NK-92 treated with Interleukin-12 subunit alpha and Interleukin-12 subunit beta, amount 100 ng/mL, for 24 hours (cell line): ENCODE measurements at regions not wholly inside any gene's neighbourhood (a gene's known extent, or its start where the extent isn't known, plus 50 kb on each side); places are given as distances from the start of the nearest gene placed in this dataset.

Experiments used
- DNase-seq: peaks from one replicate; lab custom pipeline; 2025; lab: John Stamatoyannopoulos, UW

GRCh38 chr18:38010971-38011857 lies 445.6 kb upstream of the CELF4 start:
- no peak for DNase-seq

- DNase-seq: no peak
Observed at GRCh38 chr18:38010037-38010436, 444.4 kb upstream of the CELF4 start.

- DNase-seq: no peak
Observed at GRCh38 chr18:38009320-38009719, 443.7 kb upstream of the CELF4 start.

GRCh38 chr18:38007676-38008330 lies 442.2 kb upstream of the CELF4 start:
- DNase-seq: no peak

GRCh38 chr18:38007026-38007425 lies 441.4 kb upstream of the CELF4 start:
- no peak for DNase-seq

GRCh38 chr18:38006541-38006940 lies 440.9 kb upstream of the CELF4 start:
- DNase-seq: no peak

- no peak for DNase-seq
Observed at GRCh38 chr18:37997695-37998094, 432.1 kb upstream of the CELF4 start.

- DNase-seq: no peak
Observed at GRCh38 chr18:37987901-37988300, 422.3 kb upstream of the CELF4 start.

GRCh38 chr18:37986665-37987064 lies 421.1 kb upstream of the CELF4 start:
- no peak for DNase-seq

GRCh38 chr18:37985126-37985525 lies 419.5 kb upstream of the CELF4 start:
- DNase-seq: no peak

GRCh38 chr18:37980556-37980955 lies 415.0 kb upstream of the CELF4 start:
- no peak for DNase-seq

- no peak for DNase-seq
Observed at GRCh38 chr18:37975446-37975845, 409.8 kb upstream of the CELF4 start.

GRCh38 chr18:37967261-37967660 lies 401.7 kb upstream of the CELF4 start:
- no peak for DNase-seq

- no peak for DNase-seq
Observed at GRCh38 chr18:37965572-37965970, 400.0 kb upstream of the CELF4 start.

GRCh38 chr18:37964885-37965571 lies 399.4 kb upstream of the CELF4 start:
- DNase-seq: no peak

GRCh38 chr18:37963837-37964236 lies 398.2 kb upstream of the CELF4 start:
- no peak for DNase-seq

- no peak for DNase-seq
Observed at GRCh38 chr18:37962316-37962966, 396.8 kb upstream of the CELF4 start.

- DNase-seq: no peak
Observed at GRCh38 chr18:37958499-37958898, 392.9 kb upstream of the CELF4 start.

GRCh38 chr18:37956902-37957301 lies 391.3 kb upstream of the CELF4 start:
- no peak for DNase-seq

- no peak for DNase-seq
Observed at GRCh38 chr18:37956020-37956419, 390.4 kb upstream of the CELF4 start.

- DNase-seq: no peak
Observed at GRCh38 chr18:37955201-37955600, 389.6 kb upstream of the CELF4 start.

GRCh38 chr18:37953876-37954275 lies 388.3 kb upstream of the CELF4 start:
- no peak for DNase-seq
